ENCODE measurements at regions not wholly inside any gene's neighbourhood (a gene's known extent, or its start where the extent isn't known, plus 50 kb on each side); places are given as distances from the start of the nearest gene placed in this dataset.

GRCh38 chr18:54033052-54033451 is 191.4 kb downstream of the MBD2 start:
- Histone ChIP-seq H3K27me3 (ENCODE audit: insufficient read depth, low read length) (no peaks in the 10 kb centered on the region), H4K91ac (ENCODE audit: low read depth, low read length) (no peak overlapping the region), H3K79me1 (ENCODE audit: low read length) (no peaks in the 10 kb centered on the region), H3K4ac (ENCODE audit: low read depth, low read length) (no peak overlapping the region), H3K27ac (ENCODE audit: low read depth, low read length) (no peak overlapping the region), H3K79me2 (ENCODE audit: control insufficient read depth, insufficient read depth, low read length, poor library complexity) (no peaks in the 10 kb centered on the region), H2BK120ac (ENCODE audit: insufficient read depth, low read length, poor library complexity) (no peak overlapping the region), H3K4me1 (ENCODE audit: control insufficient read depth in 1 of 2, insufficient read depth in 2 of 2, low read length in 2 of 2) (no peaks in the 10 kb centered on the region), H3K9ac (ENCODE audit: low read length) (no peak overlapping the region), H3K23ac (ENCODE audit: low read length) (no peak overlapping the region), H4K12ac (ENCODE audit: low read depth, low read length) (no peak overlapping the region), H2BK12ac (ENCODE audit: low read length) (no peak overlapping the region), H3K9me3 (ENCODE audit: insufficient read depth, low read depth, low read length) (no peaks in the 10 kb centered on the region), H3K4me2 (ENCODE audit: low read length) (no peak overlapping the region), H2BK5ac (ENCODE audit: low read depth, low read length, poor library complexity) (no peak overlapping the region), H3K4me3 (ENCODE audit: low read depth, low read length) (no peak overlapping the region), H2AK5ac (ENCODE audit: low read length) (no peak overlapping the region), H3K14ac (ENCODE audit: low read length) (no peak overlapping the region), H4K8ac (ENCODE audit: low read depth, low read length) (no peak overlapping the region), H3K18ac (ENCODE audit: low read length) (no peak overlapping the region), H2AFZ (ENCODE audit: insufficient read depth, low read length, poor library complexity) (no peak overlapping the region), H3K36me3 (ENCODE audit: control insufficient read depth in 1 of 2, insufficient read depth in 2 of 2, low read length in 2 of 2) (no peaks in the 10 kb centered on the region)
- WGBS (ENCODE audit: extremely low coverage, insufficient coverage, insufficient read length): no CpG with 5 or more reads among the region's 3 CpGs
- DNase-seq: peak in 1 of 2 donors; percentile 19

GRCh38 chr18:54032412-54032811 is 192.1 kb downstream of the MBD2 start:
- Histone ChIP-seq H3K14ac (ENCODE audit: low read length) (no peak overlapping the region), H4K91ac (ENCODE audit: low read depth, low read length) (no peak overlapping the region), H3K23ac (ENCODE audit: low read length) (no peak overlapping the region), H4K8ac (ENCODE audit: low read depth, low read length) (no peak overlapping the region), H3K79me2 (ENCODE audit: control insufficient read depth, insufficient read depth, low read length, poor library complexity) (no peaks in the 10 kb centered on the region), H2AK5ac (ENCODE audit: low read length) (no peak overlapping the region), H3K9ac (ENCODE audit: low read length) (no peak overlapping the region), H2AFZ (ENCODE audit: insufficient read depth, low read length, poor library complexity) (no peak overlapping the region), H3K79me1 (ENCODE audit: low read length) (no peaks in the 10 kb centered on the region), H4K12ac (ENCODE audit: low read depth, low read length) (no peak overlapping the region), H3K18ac (ENCODE audit: low read length) (no peak overlapping the region), H3K36me3 (ENCODE audit: control insufficient read depth in 1 of 2, insufficient read depth in 2 of 2, low read length in 2 of 2) (no peaks in the 10 kb centered on the region), H3K27ac (ENCODE audit: low read depth, low read length) (no peak overlapping the region), H3K27me3 (ENCODE audit: insufficient read depth, low read length) (no peaks in the 10 kb centered on the region), H3K4me2 (ENCODE audit: low read length) (no peak overlapping the region), H3K9me3 (ENCODE audit: insufficient read depth, low read depth, low read length) (no peaks in the 10 kb centered on the region), H3K4me1 (ENCODE audit: control insufficient read depth in 1 of 2, insufficient read depth in 2 of 2, low read length in 2 of 2) (no peaks in the 10 kb centered on the region), H2BK5ac (ENCODE audit: low read depth, low read length, poor library complexity) (no peak overlapping the region), H2BK12ac (ENCODE audit: low read length) (no peak overlapping the region), H3K4ac (ENCODE audit: low read depth, low read length) (no peak overlapping the region), H3K4me3 (ENCODE audit: low read depth, low read length) (no peak overlapping the region), H2BK120ac (ENCODE audit: insufficient read depth, low read length, poor library complexity) (no peak overlapping the region)
- DNase-seq: no peak

DNA sequence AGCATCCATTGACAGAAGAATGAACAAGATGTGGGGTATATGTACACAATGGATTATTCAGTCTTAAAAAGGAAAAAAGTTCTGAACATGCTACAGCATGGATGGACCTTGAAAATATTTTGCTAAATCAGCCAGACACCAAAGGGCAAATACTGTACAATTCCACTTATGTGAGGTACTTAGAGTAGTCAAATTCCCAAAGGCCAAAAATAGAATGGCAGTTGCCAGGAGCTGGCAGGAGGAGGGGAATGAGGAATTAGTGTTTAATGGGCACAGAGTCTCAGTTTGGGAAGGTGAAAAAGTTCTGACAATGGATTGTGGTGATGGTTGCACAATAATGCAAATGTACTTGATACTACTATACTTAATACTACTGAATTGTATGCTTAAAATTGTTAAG is 193.2 kb downstream of the MBD2 start:
- DNase-seq: no peak
- no peak overlapping the region for H2AFZ ChIP-seq (ENCODE audit: insufficient read depth, low read length, poor library complexity)
- H4K91ac ChIP-seq (ENCODE audit: low read depth, low read length): no peak overlapping the region
- H4K8ac ChIP-seq (ENCODE audit: low read depth, low read length): no peak overlapping the region
- H3K18ac ChIP-seq (ENCODE audit: low read length): no peak overlapping the region
- H3K79me2 ChIP-seq (ENCODE audit: control insufficient read depth, insufficient read depth, low read length, poor library complexity): no peaks in the 10 kb centered on the region
- no peak overlapping the region for H3K23ac ChIP-seq (ENCODE audit: low read length)
- no peak overlapping the region for H2BK5ac ChIP-seq (ENCODE audit: low read depth, low read length, poor library complexity)
- H4K12ac ChIP-seq (ENCODE audit: low read depth, low read length): no peak overlapping the region
- H3K9me3 ChIP-seq (ENCODE audit: insufficient read depth, low read depth, low read length): no peaks in the 10 kb centered on the region
- H3K4ac ChIP-seq (ENCODE audit: low read depth, low read length): no peak overlapping the region
- H3K79me1 ChIP-seq (ENCODE audit: low read length): no peaks in the 10 kb centered on the region
- no peaks in the 10 kb centered on the region for H3K27me3 ChIP-seq (ENCODE audit: insufficient read depth, low read length)
- H3K14ac ChIP-seq (ENCODE audit: low read length): no peak overlapping the region
- no peaks in the 10 kb centered on the region for H3K4me1 ChIP-seq (ENCODE audit: control insufficient read depth in 1 of 2, insufficient read depth in 2 of 2, low read length in 2 of 2)
- H3K9ac ChIP-seq (ENCODE audit: low read length): no peak overlapping the region
- no peak overlapping the region for H2BK120ac ChIP-seq (ENCODE audit: insufficient read depth, low read length, poor library complexity)
- no peak overlapping the region for H3K27ac ChIP-seq (ENCODE audit: low read depth, low read length)
- H3K4me2 ChIP-seq (ENCODE audit: low read length): no peak overlapping the region
- no peak overlapping the region for H2AK5ac ChIP-seq (ENCODE audit: low read length)
- no peaks in the 10 kb centered on the region for H3K36me3 ChIP-seq (ENCODE audit: control insufficient read depth in 1 of 2, insufficient read depth in 2 of 2, low read length in 2 of 2)
- H3K4me3 ChIP-seq (ENCODE audit: low read depth, low read length): no peak overlapping the region
- H2BK12ac ChIP-seq (ENCODE audit: low read length): no peak overlapping the region

- no peaks in the 10 kb centered on the region for H3K27me3 ChIP-seq (ENCODE audit: insufficient read depth, low read length)
- no peaks in the 10 kb centered on the region for H3K79me1 ChIP-seq (ENCODE audit: low read length)
- WGBS (ENCODE audit: extremely low coverage, insufficient coverage, insufficient read length): no CpG with 5 or more reads among the region's 2 CpGs
- no peak overlapping the region for H3K18ac ChIP-seq (ENCODE audit: low read length)
- H4K12ac ChIP-seq (ENCODE audit: low read depth, low read length): no peak overlapping the region
- no peak overlapping the region for H4K8ac ChIP-seq (ENCODE audit: low read depth, low read length)
- DNase-seq: no peak
- no peak overlapping the region for H3K4ac ChIP-seq (ENCODE audit: low read depth, low read length)
- no peak overlapping the region for H3K4me2 ChIP-seq (ENCODE audit: low read length)
- no peak overlapping the region for H2BK120ac ChIP-seq (ENCODE audit: insufficient read depth, low read length, poor library complexity)
- no peaks in the 10 kb centered on the region for H3K9me3 ChIP-seq (ENCODE audit: insufficient read depth, low read depth, low read length)
- no peak overlapping the region for H2AK5ac ChIP-seq (ENCODE audit: low read length)
- no peak overlapping the region for H2BK12ac ChIP-seq (ENCODE audit: low read length)
- no peaks in the 10 kb centered on the region for H3K36me3 ChIP-seq (ENCODE audit: control insufficient read depth in 1 of 2, insufficient read depth in 2 of 2, low read length in 2 of 2)
- H2BK5ac ChIP-seq (ENCODE audit: low read depth, low read length, poor library complexity): no peak overlapping the region
- H3K4me1 ChIP-seq (ENCODE audit: control insufficient read depth in 1 of 2, insufficient read depth in 2 of 2, low read length in 2 of 2): no peaks in the 10 kb centered on the region
- H3K14ac ChIP-seq (ENCODE audit: low read length): no peak overlapping the region
- no peak overlapping the region for H3K9ac ChIP-seq (ENCODE audit: low read length)
- H4K91ac ChIP-seq (ENCODE audit: low read depth, low read length): no peak overlapping the region
- H3K4me3 ChIP-seq (ENCODE audit: low read depth, low read length): no peak overlapping the region
- no peaks in the 10 kb centered on the region for H3K79me2 ChIP-seq (ENCODE audit: control insufficient read depth, insufficient read depth, low read length, poor library complexity)
- H3K27ac ChIP-seq (ENCODE audit: low read depth, low read length): no peak overlapping the region
- no peak overlapping the region for H2AFZ ChIP-seq (ENCODE audit: insufficient read depth, low read length, poor library complexity)
- no peak overlapping the region for H3K23ac ChIP-seq (ENCODE audit: low read length)
Measured at GRCh38 chr18:54030434-54030833, 194.0 kb downstream of the MBD2 start.

DNA sequence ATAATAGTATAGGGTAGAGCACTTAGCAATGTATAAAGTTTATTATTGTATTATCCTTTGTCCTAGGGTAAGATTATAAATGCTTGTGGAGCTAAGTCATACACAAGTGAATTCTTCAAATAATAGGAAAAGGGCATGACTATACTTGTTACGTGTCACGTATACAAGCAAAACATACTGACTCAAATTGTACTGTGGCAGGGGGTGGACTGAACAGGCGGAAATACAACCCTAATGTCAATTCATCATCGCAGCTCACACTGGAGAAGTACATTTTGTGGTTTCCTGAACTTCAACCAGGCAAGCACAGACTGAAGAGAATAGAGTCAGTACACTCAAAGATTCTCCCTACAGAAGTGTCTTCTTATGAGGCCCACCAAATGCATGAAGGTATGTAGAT is 201.0 kb downstream of the MBD2 start:
- H3K4ac ChIP-seq (ENCODE audit: low read depth, low read length): no peak overlapping the region
- H4K8ac ChIP-seq (ENCODE audit: low read depth, low read length): no peak overlapping the region
- H2AFZ ChIP-seq (ENCODE audit: insufficient read depth, low read length, poor library complexity): no peak overlapping the region
- no peak overlapping the region for H3K14ac ChIP-seq (ENCODE audit: low read length)
- H4K12ac ChIP-seq (ENCODE audit: low read depth, low read length): no peak overlapping the region
- H3K18ac ChIP-seq (ENCODE audit: low read length): no peak overlapping the region
- no peaks in the 10 kb centered on the region for H3K9me3 ChIP-seq (ENCODE audit: insufficient read depth, low read depth, low read length)
- H2BK12ac ChIP-seq (ENCODE audit: low read length): no peak overlapping the region
- peak in 1 of 2 donors; percentile 8 for DNase-seq
- no peak overlapping the region for H3K9ac ChIP-seq (ENCODE audit: low read length)
- H2BK5ac ChIP-seq (ENCODE audit: low read depth, low read length, poor library complexity): no peak overlapping the region
- no peak overlapping the region for H2AK5ac ChIP-seq (ENCODE audit: low read length)
- no peak overlapping the region for H4K91ac ChIP-seq (ENCODE audit: low read depth, low read length)
- no peaks in the 10 kb centered on the region for H3K36me3 ChIP-seq (ENCODE audit: control insufficient read depth in 1 of 2, insufficient read depth in 2 of 2, low read length in 2 of 2)
- H3K23ac ChIP-seq (ENCODE audit: low read length): no peak overlapping the region
- H3K79me2 ChIP-seq (ENCODE audit: control insufficient read depth, insufficient read depth, low read length, poor library complexity): no peaks in the 10 kb centered on the region
- H3K4me1 ChIP-seq (ENCODE audit: control insufficient read depth in 1 of 2, insufficient read depth in 2 of 2, low read length in 2 of 2): no peaks in the 10 kb centered on the region
- no peaks in the 10 kb centered on the region for H3K27me3 ChIP-seq (ENCODE audit: insufficient read depth, low read length)
- H3K4me3 ChIP-seq (ENCODE audit: low read depth, low read length): no peak overlapping the region
- H3K27ac ChIP-seq (ENCODE audit: low read depth, low read length): no peak overlapping the region
- WGBS (ENCODE audit: extremely low coverage, insufficient coverage, insufficient read length): no CpG with 5 or more reads among the region's 4 CpGs
- no peak overlapping the region for H2BK120ac ChIP-seq (ENCODE audit: insufficient read depth, low read length, poor library complexity)
- H3K79me1 ChIP-seq (ENCODE audit: low read length): no peaks in the 10 kb centered on the region
- no peak overlapping the region for H3K4me2 ChIP-seq (ENCODE audit: low read length)
